Transverse colon (tissue), 4 donors: ENCODE measurements at regions not wholly inside any gene's neighbourhood (a gene's known extent, or its start where the extent isn't known, plus 50 kb on each side); places are given as distances from the start of the nearest gene placed in this dataset.

Source experiments
- CTCF ChIP-seq, 5 experiments: fragments of 200-600 bp in 3 of 5; fragments of 450-650 bp in 2 of 5; sonication (generic) in 3 of 5; IDR thresholded peaks; 1 replicate in 2 of 5; 2 replicates in 3 of 5; pipeline ENCODE4 v1.5.1; 2016 to 2017; ENCODE audit warnings: antibody characterized with exemption in 5 of 5, inconsistent platforms in 3 of 5, mild to moderate bottlenecking in 2 of 5, moderate library complexity in 1 of 5
- EP300 ChIP-seq: sonication (generic); formaldehyde crosslinking; IDR thresholded peaks from one replicate; pipeline ENCODE4 v1.6.1; 2017; ENCODE audit warnings: antibody characterized with exemption, low read depth
- POLR2A ChIP-seq: fragments of 450-650 bp; IDR thresholded peaks from one replicate; pipeline ENCODE4 v1.6.1; 2016; ENCODE audit warnings: antibody characterized with exemption, mild to moderate bottlenecking, moderate library complexity
- POLR2AphosphoS5 ChIP-seq, 3 donors: sonication (generic); formaldehyde crosslinking; IDR thresholded peaks; one replicate each; pipeline ENCODE4 v1.6.1; 2016; ENCODE audit warnings: antibody characterized with exemption in 3 of 3

DNA sequence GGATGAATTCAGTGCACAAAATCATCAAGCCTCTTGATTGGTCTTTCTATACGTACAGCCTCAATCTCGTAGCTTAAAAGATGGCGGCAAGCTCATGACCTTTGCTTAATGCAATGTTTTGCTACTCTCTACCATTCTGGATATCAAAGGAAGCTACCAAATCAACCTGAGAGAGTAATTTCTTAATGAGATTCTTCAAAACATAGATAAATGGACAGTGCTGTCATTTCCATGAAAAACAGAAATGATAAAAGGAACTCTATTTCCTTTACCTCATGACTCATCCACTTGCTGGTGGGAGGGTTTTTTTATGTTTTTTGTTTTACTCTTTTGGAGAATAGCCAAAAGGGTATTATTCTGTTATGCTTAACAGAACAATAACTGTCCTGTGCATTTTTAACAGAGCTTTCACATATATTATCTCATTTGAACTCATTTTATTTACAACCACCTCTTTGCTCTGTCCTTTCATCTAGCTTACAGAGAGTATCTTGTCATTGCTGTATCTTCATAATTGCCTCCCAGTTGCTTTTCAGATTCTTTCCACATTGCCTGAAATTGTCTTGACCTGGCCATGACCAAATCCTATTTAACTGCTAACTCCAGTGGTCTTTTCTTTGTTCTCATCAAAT, 138.6 kb upstream of the GPR101 start:
- no peak for TF ChIP-seq CTCF (IDR thresholded peaks at IDR 0.05)
- no peak for TF ChIP-seq POLR2AphosphoS5 (IDR thresholded peaks at IDR 0.05)
- TF ChIP-seq POLR2A, result no peak
- no peak for TF ChIP-seq EP300
